ENCODE measurements at regions not wholly inside any gene's neighbourhood (a gene's known extent, or its start where the extent isn't known, plus 50 kb on each side); places are given as distances from the start of the nearest gene placed in this dataset.

- no TSS peak for BruUV-seq (replicated peaks)
- no peaks in the 10 kb centered on the region for H3K9me1 ChIP-seq (replicated peaks; ENCODE audit: control insufficient read depth, extremely low read depth, insufficient read depth, low read length)
- DNase-seq (ENCODE audit: low read depth, low spot score), result no peak
- no peak overlapping the region for H3K9ac ChIP-seq (replicated peaks; ENCODE audit: extremely low read depth, insufficient read depth, low read length)
- H3K9me3 ChIP-seq (replicated peaks; ENCODE audit: control insufficient read depth, insufficient read depth, low read length), result no peaks in the 10 kb centered on the region
- CTCF ChIA-PET, result interaction anchor here (1.3 kb wide), 1 partner anchor 12 kb away, joined by 3 read pairs; no protein-coding TSS in a partner anchor
- no peak for FAIRE-seq
- H4K20me1 ChIP-seq (replicated peaks; ENCODE audit: control insufficient read depth, extremely low read depth, insufficient read depth, low read length), result no peaks in the 10 kb centered on the region
- no peaks in the 10 kb centered on the region for H3K36me3 ChIP-seq (ENCODE audit: control insufficient read depth in 2 of 2, extremely low read depth in 1 of 2, insufficient read depth in 2 of 2, low read length in 2 of 2)
- H3K79me2 ChIP-seq (ENCODE audit: control insufficient read depth, insufficient read depth, low read length), result no peaks in the 10 kb centered on the region
- POLR2A ChIA-PET, result no interaction called here
- no peak overlapping the region for H2AFZ ChIP-seq (ENCODE audit: low read depth, low read length)
- dilution Hi-C loops (cut with MboI; ENCODE audit: extremely low pct_ligation_motif_present, low sequenced_read_pairs), result no loop called here
- H3K27ac ChIP-seq (ENCODE audit: insufficient read depth, low read depth, low read length), result no peak overlapping the region
- no peaks in the 10 kb centered on the region for H3K27me3 ChIP-seq (ENCODE audit: control insufficient read depth in 2 of 2, insufficient read depth in 2 of 2, low read length in 2 of 2)
- no peak for TF ChIP-seq POLR2A (IDR thresholded peaks at IDR 0.05; ENCODE audit: low read depth, low read length)
- no peak for TF ChIP-seq GATA2 (IDR thresholded peaks at IDR 0.05; ENCODE audit: insufficient read depth, insufficient read length, low read depth, low read length)
- no peak for TF ChIP-seq POLR2AphosphoS5 (IDR thresholded peaks at IDR 0.05; ENCODE audit: insufficient read depth, low read depth, low read length)
- TF ChIP-seq MAX (IDR thresholded peaks at IDR 0.05; ENCODE audit: insufficient read depth, insufficient read length), result no peak
- H3K4me3 ChIP-seq (replicated peaks in 1 of 3; ENCODE audit: insufficient read depth in 1 of 3, low read depth in 1 of 3, low read length in 3 of 3), result no peak overlapping the region
- no peak overlapping the region for H3K4me2 ChIP-seq (ENCODE audit: insufficient read depth, low read length)
- H3K4me1 ChIP-seq (ENCODE audit: control insufficient read depth, extremely low read depth, insufficient read depth, low read length), result peaks cover 19% of the 10 kb centered on the region
- intact Hi-C loops (cut with micrococcal nuclease), result no loop called here
Measured at GRCh38 chr15:39399600-39399999, 181.3 kb upstream of the THBS1 start.

- dilution Hi-C loops (cut with MboI; ENCODE audit: extremely low pct_ligation_motif_present, low sequenced_read_pairs), result no loop called here
- H2AFZ ChIP-seq (ENCODE audit: low read depth, low read length), result no peak overlapping the region
- no peak overlapping the region for H3K4me3 ChIP-seq (replicated peaks in 1 of 3; ENCODE audit: insufficient read depth in 1 of 3, low read depth in 1 of 3, low read length in 3 of 3)
- CTCF ChIA-PET, result interaction anchor here (1.3 kb wide), 1 partner anchor 12 kb away, joined by 3 read pairs; no protein-coding TSS in a partner anchor
- no peak overlapping the region for H3K4me2 ChIP-seq (ENCODE audit: insufficient read depth, low read length)
- H3K9me1 ChIP-seq (replicated peaks; ENCODE audit: control insufficient read depth, extremely low read depth, insufficient read depth, low read length), result no peaks in the 10 kb centered on the region
- no peaks in the 10 kb centered on the region for H4K20me1 ChIP-seq (replicated peaks; ENCODE audit: control insufficient read depth, extremely low read depth, insufficient read depth, low read length)
- no peak for DNase-seq (ENCODE audit: low read depth, low spot score)
- H3K27ac ChIP-seq (ENCODE audit: insufficient read depth, low read depth, low read length), result no peak overlapping the region
- TF ChIP-seq MYC (IDR thresholded peaks at IDR 0.05; ENCODE audit: low read depth, low read length) (no peak), JUN (IDR thresholded peaks at IDR 0.05; ENCODE audit: borderline replicate concordance, insufficient read depth, insufficient read length, low read depth) (no peak), FOS (IDR thresholded peaks at IDR 0.05; ENCODE audit: borderline replicate concordance, insufficient read depth, low read length) (no peak), GATA2 (IDR thresholded peaks at IDR 0.05; ENCODE audit: insufficient read depth, insufficient read length, low read depth, low read length) (no peak), EZH2 (IDR thresholded peaks at IDR 0.05; ENCODE audit: borderline replicate concordance, low read depth, low read length, severe bottlenecking) (no peak), MAX (IDR thresholded peaks at IDR 0.05; ENCODE audit: insufficient read depth, insufficient read length) (no peak), CTCF (IDR thresholded peaks at IDR 0.05; ENCODE audit: extremely low read depth in 1 of 2, insufficient read depth in 1 of 2, low read depth in 1 of 2, low read length in 2 of 2) (no peak)
- no peaks in the 10 kb centered on the region for H3K9me3 ChIP-seq (replicated peaks; ENCODE audit: control insufficient read depth, insufficient read depth, low read length)
- FAIRE-seq, result no peak
- no peaks in the 10 kb centered on the region for H3K36me3 ChIP-seq (ENCODE audit: control insufficient read depth in 2 of 2, extremely low read depth in 1 of 2, insufficient read depth in 2 of 2, low read length in 2 of 2)
- intact Hi-C loops (cut with micrococcal nuclease), result no loop called here
- peaks cover 22% of the 10 kb centered on the region for H3K4me1 ChIP-seq (ENCODE audit: control insufficient read depth, extremely low read depth, insufficient read depth, low read length)
- H3K27me3 ChIP-seq (ENCODE audit: control insufficient read depth in 2 of 2, insufficient read depth in 2 of 2, low read length in 2 of 2), result no peaks in the 10 kb centered on the region
- BruUV-seq (replicated peaks), result no TSS peak
- H3K79me2 ChIP-seq (ENCODE audit: control insufficient read depth, insufficient read depth, low read length), result no peaks in the 10 kb centered on the region
- H3K9ac ChIP-seq (replicated peaks; ENCODE audit: extremely low read depth, insufficient read depth, low read length), result no peak overlapping the region
- POLR2A ChIA-PET, result no interaction called here
Measured at GRCh38 chr15:39400002-39400401, 180.9 kb upstream of the THBS1 start.

Measured in endothelial cell of umbilical vein (primary cell).